ENCODE measurements at regions not wholly inside any gene's neighbourhood (a gene's known extent, or its start where the extent isn't known, plus 50 kb on each side); places are given as distances from the start of the nearest gene placed in this dataset.

GRCh38 chr12:33609910-33610309 is 170.3 kb upstream of the SYT10 start:
- TF ChIP-seq, protein P1, sequence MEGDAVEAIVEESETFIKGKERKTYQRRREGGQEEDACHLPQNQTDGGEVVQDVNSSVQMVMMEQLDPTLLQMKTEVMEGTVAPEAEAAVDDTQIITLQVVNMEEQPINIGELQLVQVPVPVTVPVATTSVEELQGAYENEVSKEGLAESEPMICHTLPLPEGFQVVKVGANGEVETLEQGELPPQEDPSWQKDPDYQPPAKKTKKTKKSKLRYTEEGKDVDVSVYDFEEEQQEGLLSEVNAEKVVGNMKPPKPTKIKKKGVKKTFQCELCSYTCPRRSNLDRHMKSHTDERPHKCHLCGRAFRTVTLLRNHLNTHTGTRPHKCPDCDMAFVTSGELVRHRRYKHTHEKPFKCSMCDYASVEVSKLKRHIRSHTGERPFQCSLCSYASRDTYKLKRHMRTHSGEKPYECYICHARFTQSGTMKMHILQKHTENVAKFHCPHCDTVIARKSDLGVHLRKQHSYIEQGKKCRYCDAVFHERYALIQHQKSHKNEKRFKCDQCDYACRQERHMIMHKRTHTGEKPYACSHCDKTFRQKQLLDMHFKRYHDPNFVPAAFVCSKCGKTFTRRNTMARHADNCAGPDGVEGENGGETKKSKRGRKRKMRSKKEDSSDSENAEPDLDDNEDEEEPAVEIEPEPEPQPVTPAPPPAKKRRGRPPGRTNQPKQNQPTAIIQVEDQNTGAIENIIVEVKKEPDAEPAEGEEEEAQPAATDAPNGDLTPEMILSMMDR (IDR thresholded peaks at IDR 0.05), result no peak
- TF ChIP-seq POLR2A (IDR thresholded peaks at IDR 0.05) (no peak), POLR2AphosphoS5 (IDR thresholded peaks at IDR 0.05) (no peak)
